ENCODE measurements at regions not wholly inside any gene's neighbourhood (a gene's known extent, or its start where the extent isn't known, plus 50 kb on each side); places are given as distances from the start of the nearest gene placed in this dataset.
A peak's percentile ranks its signal among the peaks of the same experiment; 100 is the strongest.

DNA sequence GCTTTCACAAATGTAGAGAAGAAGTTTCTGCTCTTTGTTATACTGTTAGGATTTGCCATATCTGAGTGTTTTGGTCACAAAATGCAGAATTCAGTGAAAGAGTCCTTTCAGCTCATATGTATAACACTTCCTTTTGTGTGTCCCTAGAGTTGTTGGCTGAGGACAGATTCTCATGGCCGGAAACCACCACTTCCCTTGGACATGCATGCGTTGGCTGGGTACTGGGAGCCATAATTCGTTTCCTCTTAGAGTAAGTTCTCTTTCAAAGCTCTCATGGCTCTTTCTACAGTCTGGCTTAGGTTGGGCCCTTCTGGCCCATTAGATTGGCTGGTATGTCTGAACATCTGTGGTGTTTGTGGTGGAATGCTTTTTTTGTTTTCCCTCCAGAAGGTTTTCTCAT, 298.5 kb downstream of the DIPK2A start:
- ATAC-seq (no peak), DNase-seq (peak in 1 of 4 donors; percentile 20)
- intact Hi-C loops (cut with DNase I), result no loop called here
- H3K36me3 ChIP-seq (replicated peaks in 1 of 2; ENCODE audit: insufficient read depth in 1 of 2, low read depth in 2 of 2), result no peaks in the 10 kb centered on the region
- TF ChIP-seq POLR2A (IDR thresholded peaks at IDR 0.05) (no peak), CTCF (IDR thresholded peaks at IDR 0.05) (no peak)
- no peaks in the 10 kb centered on the region for H3K27me3 ChIP-seq
- no peaks in the 10 kb centered on the region for H3K4me1 ChIP-seq
- H3K4me3 ChIP-seq, result no peak overlapping the region
- 71 to 82% methylated on average over 3 of the region's 3 CpGs for WGBS, 2 donors
- no peaks in the 10 kb centered on the region for H3K9me3 ChIP-seq
- no peak overlapping the region for H3K27ac ChIP-seq

DNA sequence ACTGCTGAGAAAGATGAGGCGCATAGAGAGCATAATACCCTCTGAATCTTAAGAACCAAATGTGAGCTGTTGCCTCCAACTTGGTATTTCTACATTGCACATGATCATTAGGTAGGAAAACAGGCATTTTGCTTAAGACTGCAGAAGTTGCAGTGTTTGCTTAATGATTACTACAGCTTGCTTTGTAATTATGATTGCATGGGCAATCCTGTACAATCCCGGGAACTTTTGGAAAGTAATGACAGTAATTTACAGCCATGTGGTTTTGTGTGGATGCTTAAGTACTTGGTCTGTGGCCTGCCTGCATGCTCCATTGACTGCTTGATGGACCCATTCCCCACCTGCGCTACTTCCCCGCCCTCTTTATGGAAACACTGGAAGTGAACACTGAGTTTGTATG, 301.1 kb downstream of the DIPK2A start:
- no peak for DNase-seq
- Histone ChIP-seq H3K4me3 (no peak overlapping the region), H3K4me1 (no peaks in the 10 kb centered on the region), H3K27ac (no peak overlapping the region), H3K27me3 (no peaks in the 10 kb centered on the region), H3K36me3 (replicated peaks in 1 of 2; ENCODE audit: insufficient read depth in 1 of 2, low read depth in 2 of 2) (no peaks in the 10 kb centered on the region), H3K9me3 (no peaks in the 10 kb centered on the region)
- TF ChIP-seq CTCF (IDR thresholded peaks at IDR 0.05) (no peak), POLR2A (IDR thresholded peaks at IDR 0.05) (no peak)
- intact Hi-C loops (cut with DNase I), result no loop called here
- ATAC-seq, result no peak
- WGBS, 2 donors, result 70 to 72% methylated on average over 4 of the region's 4 CpGs

DNA sequence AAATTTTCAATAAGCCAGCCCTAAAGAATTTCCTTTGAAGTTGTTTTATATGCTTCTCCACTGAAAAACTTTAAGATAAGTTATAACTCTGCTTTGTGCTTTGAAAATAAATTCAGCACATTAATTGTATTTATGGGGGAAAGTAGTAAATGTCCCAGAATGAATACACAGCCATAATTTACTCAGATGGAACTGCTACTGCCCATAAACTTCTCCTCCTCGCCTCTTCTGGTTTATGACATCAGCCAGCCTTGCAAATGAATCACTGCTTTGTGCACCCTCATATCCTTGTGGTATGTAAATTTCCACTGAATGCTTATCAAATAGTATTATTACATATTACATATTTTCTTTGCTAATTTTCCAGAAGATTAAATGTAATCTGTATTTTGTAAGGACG, 302.0 kb downstream of the DIPK2A start:
- H3K27ac ChIP-seq, result no peak overlapping the region
- no peaks in the 10 kb centered on the region for H3K4me1 ChIP-seq
- 85 to 87% methylated on average over 2 of the region's 2 CpGs for WGBS, 2 donors
- no peaks in the 10 kb centered on the region for H3K27me3 ChIP-seq
- no peak overlapping the region for H3K4me3 ChIP-seq
- H3K9me3 ChIP-seq, result no peaks in the 10 kb centered on the region
- no peaks in the 10 kb centered on the region for H3K36me3 ChIP-seq (replicated peaks in 1 of 2; ENCODE audit: insufficient read depth in 1 of 2, low read depth in 2 of 2)
- intact Hi-C loops (cut with DNase I), result no loop called here
- ATAC-seq (no peak), DNase-seq (no peak)
- TF ChIP-seq CTCF (IDR thresholded peaks at IDR 0.05), result no peak
- no peak for TF ChIP-seq POLR2A (IDR thresholded peaks at IDR 0.05)

GRCh38 chr3:144275005-144275404, 303.4 kb downstream of the DIPK2A start:
- H3K4me1 ChIP-seq, result no peaks in the 10 kb centered on the region
- DNase-seq (no peak), ATAC-seq (no peak)
- no peaks in the 10 kb centered on the region for H3K36me3 ChIP-seq (replicated peaks in 1 of 2; ENCODE audit: insufficient read depth in 1 of 2, low read depth in 2 of 2)
- no peaks in the 10 kb centered on the region for H3K27me3 ChIP-seq
- H3K27ac ChIP-seq, result no peak overlapping the region
- TF ChIP-seq CTCF (IDR thresholded peaks at IDR 0.05), result no peak
- TF ChIP-seq POLR2A (IDR thresholded peaks at IDR 0.05), result no peak
- no peaks in the 10 kb centered on the region for H3K9me3 ChIP-seq
- intact Hi-C loops (cut with DNase I), result no loop called here
- no peak overlapping the region for H3K4me3 ChIP-seq

DNA sequence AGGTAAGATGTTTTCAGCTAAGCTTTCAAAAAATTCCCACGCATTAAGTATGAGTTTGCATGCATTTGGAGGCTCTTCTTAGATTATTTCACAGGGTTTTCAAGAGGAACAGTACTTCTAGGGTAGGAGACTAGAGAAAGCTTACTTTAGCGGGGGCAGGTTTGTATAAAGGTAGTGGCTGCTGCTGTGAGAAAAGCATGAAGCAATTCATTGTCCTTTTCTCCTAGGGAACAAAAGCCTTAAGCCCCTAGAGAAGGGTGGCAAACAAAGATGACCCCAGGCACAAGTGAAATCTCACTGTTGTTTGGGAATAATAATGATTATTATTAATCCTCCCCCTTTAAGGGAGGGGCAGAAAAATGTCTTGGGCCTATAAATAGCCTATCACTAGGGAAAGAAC, 310.7 kb downstream of the DIPK2A start:
- WGBS, 2 donors, result 90 to 93% methylated on average over 2 of the region's 2 CpGs
- H3K27ac ChIP-seq, result no peak overlapping the region
- no peak for TF ChIP-seq CTCF (IDR thresholded peaks at IDR 0.05)
- no peak for TF ChIP-seq POLR2A (IDR thresholded peaks at IDR 0.05)
- no peaks in the 10 kb centered on the region for H3K9me3 ChIP-seq
- no peak overlapping the region for H3K4me3 ChIP-seq
- intact Hi-C loops (cut with DNase I), result no loop called here
- H3K4me1 ChIP-seq, result no peaks in the 10 kb centered on the region
- H3K27me3 ChIP-seq, result no peaks in the 10 kb centered on the region
- no peak for ATAC-seq
- no peak for DNase-seq
- H3K36me3 ChIP-seq (replicated peaks in 1 of 2; ENCODE audit: insufficient read depth in 1 of 2, low read depth in 2 of 2), result no peaks in the 10 kb centered on the region

Measured in body of pancreas (tissue), 4 donors.